ENCODE measurements at regions not wholly inside any gene's neighbourhood (a gene's known extent, or its start where the extent isn't known, plus 50 kb on each side); places are given as distances from the start of the nearest gene placed in this dataset.

DNA sequence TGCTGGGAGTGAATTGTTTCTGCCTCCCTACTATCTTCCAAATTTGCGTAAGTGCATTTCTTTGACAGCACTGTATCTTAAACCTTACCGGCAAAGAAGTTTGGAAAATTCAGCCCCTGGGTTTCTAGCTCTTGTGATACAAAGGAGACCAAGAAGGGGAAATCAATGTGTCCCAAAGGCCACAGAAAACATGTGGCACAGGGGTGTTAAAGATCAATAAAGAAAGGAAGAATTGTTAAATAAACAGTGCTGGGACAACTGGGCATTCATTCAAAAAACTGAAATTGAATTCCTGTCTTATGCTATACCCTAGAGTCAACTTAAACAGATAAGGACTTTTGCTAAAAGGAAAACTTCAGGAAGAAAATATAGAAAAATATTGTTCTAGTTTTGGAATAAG lies 328.1 kb downstream of the MAN2A1 start:
- ChIA-PET POLR2A (ENCODE audit: unreplicated experiment) (no interaction called here), CTCF (no interaction called here)
- no peak overlapping the region for H3K4ac ChIP-seq (ENCODE audit: low read depth, low read length)
- H4K20me1 ChIP-seq (ENCODE audit: insufficient read depth, low read length): no peaks in the 10 kb centered on the region
- no peak overlapping the region for H3K4me3 ChIP-seq (ENCODE audit: insufficient read depth, low read depth, low read length)
- in situ Hi-C loops (cut with MboI; ENCODE audit: low sequenced_read_pairs): no loop called here
- no peak overlapping the region for H2BK120ac ChIP-seq (ENCODE audit: low read depth, low read length)
- H3K56ac ChIP-seq (ENCODE audit: extremely low read depth, insufficient read depth, low read length): no peak overlapping the region
- dilution Hi-C loops (cut with HindIII; ENCODE audit: low sequenced_read_pairs, unreplicated experiment): no loop called here
- no TSS peak for BruUV-seq (replicated peaks)
- no peaks in the 10 kb centered on the region for H3K36me3 ChIP-seq (ENCODE audit: control insufficient read depth, insufficient read depth, low read length)
- no peak overlapping the region for H2BK15ac ChIP-seq (ENCODE audit: low read depth, low read length)
- H2AK5ac ChIP-seq (ENCODE audit: low read depth, low read length): no peak overlapping the region
- no peak overlapping the region for H4K91ac ChIP-seq (ENCODE audit: insufficient read depth, low read depth, low read length)
- no CpG with 5 or more reads among the region's 2 CpGs for WGBS, 2 experiments (ENCODE audit: extremely low coverage in 2 of 2, insufficient read length in 1 of 2)
- H2BK5ac ChIP-seq (ENCODE audit: low read depth, low read length, poor library complexity, severe bottlenecking): no peak overlapping the region
- no peak overlapping the region for H4K8ac ChIP-seq (ENCODE audit: low read depth in 2 of 2, low read length in 2 of 2)
- H3K4me2 ChIP-seq (ENCODE audit: low read depth, low read length): no peak overlapping the region
- H2BK20ac ChIP-seq (ENCODE audit: low read depth, low read length): no peak overlapping the region
- H3K9ac ChIP-seq (ENCODE audit: low read depth, low read length): no peak overlapping the region
- no peak for DNase-seq
- TF ChIP-seq MAFK (IDR thresholded peaks at IDR 0.05; ENCODE audit: low read depth, low read length) (no peak), CEBPB (IDR thresholded peaks at IDR 0.05; ENCODE audit: low read depth, low read length) (no peak), RAD21 (IDR thresholded peaks at IDR 0.05; ENCODE audit: low read length) (no peak), MXI1 (IDR thresholded peaks at IDR 0.05; ENCODE audit: borderline replicate concordance, low read depth, low read length) (no peak), RFX5 (IDR thresholded peaks at IDR 0.05; ENCODE audit: low read depth, low read length) (no peak), NFE2L2 (IDR thresholded peaks at IDR 0.05; ENCODE audit: low read depth, low read length) (no peak), FOS (IDR thresholded peaks at IDR 0.05; ENCODE audit: low read depth, low read length) (no peak), BHLHE40 (IDR thresholded peaks at IDR 0.05; ENCODE audit: low read depth, low read length) (no peak), RCOR1 (IDR thresholded peaks at IDR 0.05; ENCODE audit: insufficient replicate concordance, low read length) (no peak), POLR2A (IDR thresholded peaks at IDR 0.05; ENCODE audit: low read depth, low read length) (no peak), CHD1 (IDR thresholded peaks at IDR 0.05; ENCODE audit: low read depth, low read length) (no peak), SMC3 (IDR thresholded peaks at IDR 0.05; ENCODE audit: low read depth, low read length) (no peak)
- TF ChIP-seq, protein P1, sequence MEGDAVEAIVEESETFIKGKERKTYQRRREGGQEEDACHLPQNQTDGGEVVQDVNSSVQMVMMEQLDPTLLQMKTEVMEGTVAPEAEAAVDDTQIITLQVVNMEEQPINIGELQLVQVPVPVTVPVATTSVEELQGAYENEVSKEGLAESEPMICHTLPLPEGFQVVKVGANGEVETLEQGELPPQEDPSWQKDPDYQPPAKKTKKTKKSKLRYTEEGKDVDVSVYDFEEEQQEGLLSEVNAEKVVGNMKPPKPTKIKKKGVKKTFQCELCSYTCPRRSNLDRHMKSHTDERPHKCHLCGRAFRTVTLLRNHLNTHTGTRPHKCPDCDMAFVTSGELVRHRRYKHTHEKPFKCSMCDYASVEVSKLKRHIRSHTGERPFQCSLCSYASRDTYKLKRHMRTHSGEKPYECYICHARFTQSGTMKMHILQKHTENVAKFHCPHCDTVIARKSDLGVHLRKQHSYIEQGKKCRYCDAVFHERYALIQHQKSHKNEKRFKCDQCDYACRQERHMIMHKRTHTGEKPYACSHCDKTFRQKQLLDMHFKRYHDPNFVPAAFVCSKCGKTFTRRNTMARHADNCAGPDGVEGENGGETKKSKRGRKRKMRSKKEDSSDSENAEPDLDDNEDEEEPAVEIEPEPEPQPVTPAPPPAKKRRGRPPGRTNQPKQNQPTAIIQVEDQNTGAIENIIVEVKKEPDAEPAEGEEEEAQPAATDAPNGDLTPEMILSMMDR (conservative IDR thresholded peaks at IDR 0.05; ENCODE audit: low read depth, low read length): no peak
- TF ChIP-seq, protein P2, sequence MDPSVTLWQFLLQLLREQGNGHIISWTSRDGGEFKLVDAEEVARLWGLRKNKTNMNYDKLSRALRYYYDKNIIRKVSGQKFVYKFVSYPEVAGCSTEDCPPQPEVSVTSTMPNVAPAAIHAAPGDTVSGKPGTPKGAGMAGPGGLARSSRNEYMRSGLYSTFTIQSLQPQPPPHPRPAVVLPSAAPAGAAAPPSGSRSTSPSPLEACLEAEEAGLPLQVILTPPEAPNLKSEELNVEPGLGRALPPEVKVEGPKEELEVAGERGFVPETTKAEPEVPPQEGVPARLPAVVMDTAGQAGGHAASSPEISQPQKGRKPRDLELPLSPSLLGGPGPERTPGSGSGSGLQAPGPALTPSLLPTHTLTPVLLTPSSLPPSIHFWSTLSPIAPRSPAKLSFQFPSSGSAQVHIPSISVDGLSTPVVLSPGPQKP (IDR thresholded peaks at IDR 0.05; ENCODE audit: borderline replicate concordance, low read depth, low read length): no peak
- no peaks in the 10 kb centered on the region for H3K27me3 ChIP-seq (ENCODE audit: control insufficient read depth, insufficient read depth, low read length)
- 0 out of 2 replicates have a peak, but pooled peaks cover 1% of the 10 kb centered on the region for H3K9me3 ChIP-seq (ENCODE audit: control insufficient read depth, insufficient read depth, low read length)
- no peaks in the 10 kb centered on the region for H3K9me1 ChIP-seq (ENCODE audit: insufficient read depth, low read length)
- ATAC-seq (ENCODE audit: low read depth): no peak
- H3K79me1 ChIP-seq (ENCODE audit: low read depth in 1 of 2, low read length in 2 of 2): no peaks in the 10 kb centered on the region
- H3K23ac ChIP-seq (ENCODE audit: low read depth, low read length): no peak overlapping the region
- H3K27ac ChIP-seq (ENCODE audit: insufficient read depth, low read length): no peak overlapping the region
- no peak overlapping the region for H3K18ac ChIP-seq (ENCODE audit: low read depth, low read length)
- no peak overlapping the region for H4K5ac ChIP-seq (ENCODE audit: low read depth, low read length)
- no peak overlapping the region for H3K14ac ChIP-seq (replicated peaks; ENCODE audit: low read depth, low read length)
- no peak overlapping the region for H2AK9ac ChIP-seq (replicated peaks; ENCODE audit: low read depth, low read length, poor library complexity)
- H3K4me1 ChIP-seq (ENCODE audit: control insufficient read depth, insufficient read depth, low read length): no peaks in the 10 kb centered on the region
- no peak overlapping the region for H2AFZ ChIP-seq (replicated peaks; ENCODE audit: low read length, poor library complexity)
- intact Hi-C loops (cut with micrococcal nuclease): no loop called here

All from IMR-90 (cell line).